H9 (cell line): ENCODE measurements at regions not wholly inside any gene's neighbourhood (a gene's known extent, or its start where the extent isn't known, plus 50 kb on each side); places are given as distances from the start of the nearest gene placed in this dataset.

Experiments used
- DNase-seq: peaks from one replicate; pipeline ENCODE4 v3.0.0-alpha.2; 2017
- H2AFZ ChIP-seq: one replicate; pipeline ENCODE4 v1.6.1; 2013; ENCODE audit warnings: mild to moderate bottlenecking, low read length, control low read depth, moderate library complexity
- H2AK5ac ChIP-seq: 2 replicates; pipeline ENCODE4 v1.6.1; 2013; ENCODE audit warnings: low read length, control low read depth, mixed read lengths; ENCODE audit not compliant: insufficient read length
- H2BK120ac ChIP-seq: one replicate; pipeline ENCODE4 v1.6.1; 2013; ENCODE audit warnings: low read depth, mild to moderate bottlenecking, low read length, control low read depth, inconsistent platforms; ENCODE audit not compliant: poor library complexity, severe bottlenecking
- H2BK12ac ChIP-seq: 2 replicates; pipeline ENCODE4 v1.6.1; 2013; ENCODE audit warnings: low read length, control low read depth, mixed read lengths, low read depth; ENCODE audit not compliant: insufficient read length
- H2BK15ac ChIP-seq: 2 replicates; pipeline ENCODE4 v1.6.1; 2013; ENCODE audit warnings: low read depth, low read length, control low read depth
- H2BK20ac ChIP-seq: one replicate; pipeline ENCODE4 v1.6.1; 2013; ENCODE audit warnings: low read depth, mild to moderate bottlenecking, low read length, control low read depth, inconsistent platforms; ENCODE audit not compliant: poor library complexity, severe bottlenecking
- H2BK5ac ChIP-seq: 2 replicates; pipeline ENCODE4 v1.6.1; 2013; ENCODE audit warnings: low read length, control low read depth, mixed read lengths; ENCODE audit not compliant: insufficient read length
- H3K14ac ChIP-seq: 2 replicates; pipeline ENCODE4 v1.6.1; 2013; ENCODE audit warnings: low read length, control low read depth; ENCODE audit not compliant: insufficient read depth
- H3K18ac ChIP-seq: 2 replicates; pipeline ENCODE4 v1.6.1; 2013; ENCODE audit warnings: low read depth, mild to moderate bottlenecking, mixed read lengths, low read length, control low read depth; ENCODE audit not compliant: insufficient read length
- H3K23ac ChIP-seq: 2 replicates; pipeline ENCODE4 v1.6.1; 2013; ENCODE audit warnings: low read length, control low read depth, mixed read lengths, low read depth; ENCODE audit not compliant: insufficient read length
- H3K23me2 ChIP-seq: 2 replicates; pipeline ENCODE4 v1.6.1; 2013; ENCODE audit warnings: low read depth, mild to moderate bottlenecking, mixed read lengths, low read length, control low read depth; ENCODE audit not compliant: insufficient read length, poor library complexity, severe bottlenecking
- H3K27ac ChIP-seq: 2 replicates; pipeline ENCODE4 v1.5.1; 2013; ENCODE audit warnings: low read length, control low read depth, mixed read lengths, low read depth; ENCODE audit not compliant: insufficient read length
- H3K27me3 ChIP-seq: 2 replicates; pipeline ENCODE4 v1.6.1; 2013; ENCODE audit warnings: low read length, control low read depth, inconsistent platforms; ENCODE audit not compliant: insufficient read depth
- H3K4ac ChIP-seq: 2 replicates; pipeline ENCODE4 v1.6.1; 2013; ENCODE audit warnings: low read depth, mild to moderate bottlenecking, control low read depth, inconsistent platforms, low read length, moderate library complexity
- H3K4me1 ChIP-seq: 2 replicates; pipeline ENCODE4 v1.6.1; 2013; ENCODE audit warnings: low read length, control low read depth, inconsistent platforms; ENCODE audit not compliant: insufficient read depth
- H3K4me2 ChIP-seq: 2 replicates; pipeline ENCODE4 v1.6.1; 2013; ENCODE audit warnings: low read length, control low read depth, mixed read lengths; ENCODE audit not compliant: insufficient read length, insufficient read depth
- H3K56ac ChIP-seq: 2 replicates; pipeline ENCODE4 v1.6.1; 2013; ENCODE audit warnings: low read depth, mild to moderate bottlenecking, mixed read lengths, low read length, control low read depth; ENCODE audit not compliant: insufficient read length
- H3K79me1 ChIP-seq: 2 replicates; pipeline ENCODE4 v1.6.1; 2013; ENCODE audit warnings: low read depth, mild to moderate bottlenecking, moderate library complexity, low read length, control low read depth, inconsistent platforms; ENCODE audit not compliant: insufficient read depth, poor library complexity, severe bottlenecking
- H3K79me2 ChIP-seq: 2 replicates; pipeline ENCODE4 v1.6.1; 2013; ENCODE audit warnings: low read length, control low read depth, inconsistent platforms; ENCODE audit not compliant: insufficient read depth
- H3K9ac ChIP-seq: 2 replicates; pipeline ENCODE4 v1.6.1; 2013; ENCODE audit warnings: low read length, control low read depth, mixed read lengths; ENCODE audit not compliant: insufficient read length; ENCODE audit errors: extremely low read depth
- H3K9me3 ChIP-seq: one replicate; pipeline ENCODE4 v1.6.1; 2013; ENCODE audit warnings: low read depth, low read length, inconsistent platforms; ENCODE audit not compliant: control insufficient read depth
- H3T11ph ChIP-seq: one replicate; pipeline ENCODE4 v1.6.1; 2013; ENCODE audit warnings: mild to moderate bottlenecking, low read length, control low read depth, inconsistent platforms
- H4K20me1 ChIP-seq: one replicate; pipeline ENCODE4 v1.6.1; 2013; ENCODE audit not compliant: control insufficient read depth, insufficient read length, insufficient read depth
- H4K5ac ChIP-seq: 2 replicates; pipeline ENCODE4 v1.6.1; 2013; ENCODE audit warnings: low read depth, mild to moderate bottlenecking, mixed read lengths, low read length, control low read depth; ENCODE audit not compliant: insufficient read length
- H4K8ac ChIP-seq: replicated peaks from 2 replicates; pipeline ENCODE4 v1.6.1; 2013; ENCODE audit warnings: low read length, control low read depth, mixed read lengths, low read depth; ENCODE audit not compliant: insufficient read length
- H4K91ac ChIP-seq: 2 replicates; pipeline ENCODE4 v1.6.1; 2013; ENCODE audit warnings: low read depth, mild to moderate bottlenecking, moderate library complexity, mixed read lengths, low read length, control low read depth; ENCODE audit not compliant: insufficient read length
- H3K27ac Mint-ChIP-seq, 3 experiments: 2 replicates in 2 of 3; 3 replicates in 1 of 3; pipeline ENCODE4 v1.8.0; 2020 to 2021; ENCODE audit warnings: mixed read lengths in 3 of 3, mild to moderate bottlenecking in 1 of 3, moderate library complexity in 1 of 3
- H3K27me3 Mint-ChIP-seq: 2 replicates; pipeline ENCODE4 v1.8.0; 2021; ENCODE audit warnings: low read depth, mild to moderate bottlenecking, moderate library complexity, mixed read lengths
- H3K36me3 Mint-ChIP-seq, 3 experiments: 2 replicates in 2 of 3; 3 replicates in 1 of 3; pipeline ENCODE4 v1.8.0; 2020 to 2021; ENCODE audit warnings: low read depth in 3 of 3, mixed read lengths in 3 of 3; ENCODE audit not compliant: insufficient read depth in 1 of 3
- H3K4me1 Mint-ChIP-seq, 2 experiments: 2 replicates each; pipeline ENCODE4 v1.8.0; 2020; ENCODE audit warnings: mixed read lengths in 2 of 2
- H3K4me3 Mint-ChIP-seq, 2 experiments: 2 replicates in 1 of 2; 3 replicates in 1 of 2; pipeline ENCODE4 v1.8.0; 2020 to 2021; ENCODE audit warnings: mild to moderate bottlenecking in 2 of 2, mixed read lengths in 2 of 2, moderate library complexity in 1 of 2
- H3K9me3 Mint-ChIP-seq, 2 experiments: 2 replicates in 1 of 2; 3 replicates in 1 of 2; pipeline ENCODE4 v1.8.0; 2020; ENCODE audit warnings: mild to moderate bottlenecking in 2 of 2, mixed read lengths in 2 of 2, moderate library complexity in 1 of 2
- CTCF ChIP-seq: fragments of 200-600 bp; sonication (generic); conservative IDR thresholded peaks from 3 replicates; pipeline ENCODE4 v1.8.0; 2021; ENCODE audit warnings: antibody characterized with exemption, mild to moderate bottlenecking
- WGBS: extraction: QIAGEN DNeasy Blood & Tissue Kit; methylation state at CpG from one replicate; pipeline ENCODE4 v1.1.7; 2013; ENCODE audit warnings: missing lambda C conversion rate, low lambda C conversion rate, mixed read lengths; ENCODE audit not compliant: insufficient read length; ENCODE audit errors: extremely low coverage; 5-methylcytosine and 5-hydroxymethylcytosine counted together

DNA sequence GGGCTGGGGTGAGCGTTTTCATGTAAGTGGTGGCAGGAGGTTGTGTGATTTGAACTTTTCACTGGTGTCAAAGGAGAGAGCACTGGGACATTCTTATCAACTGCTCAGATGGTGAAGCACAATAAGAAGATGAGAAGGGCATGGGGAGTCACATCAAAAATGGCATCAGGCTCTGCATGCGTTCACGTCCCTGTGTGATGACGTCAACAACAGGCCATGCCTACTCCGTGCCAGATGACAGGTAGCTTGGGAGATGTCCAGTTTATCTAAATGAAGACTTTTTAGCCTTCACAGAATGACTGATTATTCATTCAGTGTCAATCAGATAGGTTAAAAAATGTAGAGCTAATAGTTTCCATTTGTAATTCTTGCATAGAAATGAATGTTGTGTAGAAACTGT, 264.3 kb upstream of the POM121L12 start:
- no peaks in the 10 kb centered on the region for H4K20me1 ChIP-seq
- no peak overlapping the region for H2BK120ac ChIP-seq
- no peak overlapping the region for H4K5ac ChIP-seq
- TF ChIP-seq CTCF = no peak
- 100% methylated on average over 1 of the region's 5 CpGs for WGBS
- H3K4ac ChIP-seq = no peak overlapping the region
- no peak overlapping the region for H2AFZ ChIP-seq
- H3K27me3 ChIP-seq = no peaks in the 10 kb centered on the region
- H3K9me3 ChIP-seq = no peaks in the 10 kb centered on the region
- H2BK20ac ChIP-seq = no peak overlapping the region
- no peak overlapping the region for H3K4me3 Mint-ChIP-seq
- H3T11ph ChIP-seq = no peak overlapping the region
- H4K8ac ChIP-seq = no peak overlapping the region
- no peaks in the 10 kb centered on the region for H3K27me3 Mint-ChIP-seq
- no peak overlapping the region for H2AK5ac ChIP-seq
- no peaks in the 10 kb centered on the region for H3K79me1 ChIP-seq
- H2BK15ac ChIP-seq = no peak overlapping the region
- no peak overlapping the region for H4K91ac ChIP-seq
- H3K9me3 Mint-ChIP-seq = no peaks in the 10 kb centered on the region
- no peaks in the 10 kb centered on the region for H3K4me1 Mint-ChIP-seq
- no peak overlapping the region for H2BK5ac ChIP-seq
- H3K4me1 ChIP-seq = no peaks in the 10 kb centered on the region
- H3K79me2 ChIP-seq = no peaks in the 10 kb centered on the region
- no peak overlapping the region for H3K4me2 ChIP-seq
- no peak overlapping the region for H3K27ac Mint-ChIP-seq
- H3K9ac ChIP-seq = no peak overlapping the region
- no peak overlapping the region for H2BK12ac ChIP-seq
- H3K36me3 Mint-ChIP-seq = no peaks in the 10 kb centered on the region
- H3K18ac ChIP-seq = no peak overlapping the region
- no peak for DNase-seq
- no peak overlapping the region for H3K56ac ChIP-seq
- H3K23ac ChIP-seq = no peak overlapping the region
- H3K14ac ChIP-seq = no peak overlapping the region
- no peaks in the 10 kb centered on the region for H3K23me2 ChIP-seq
- H3K27ac ChIP-seq = no peak overlapping the region
